Central memory CD8-positive, alpha-beta T cell (primary cell): ENCODE measurements at regions not wholly inside any gene's neighbourhood (a gene's known extent, or its start where the extent isn't known, plus 50 kb on each side); places are given as distances from the start of the nearest gene placed in this dataset.

ENCODE experiments used
- ATAC-seq: fragments of 150-1000 bp; cut with Tn5 transposase; replicated peaks from 2 replicates; pipeline ENCODE4 v1.10.0; 2022; ENCODE audit warnings: mild to moderate bottlenecking, moderate FRiP score, moderate number of reproducible peaks; ENCODE audit not compliant: poor library complexity, severe bottlenecking; ENCODE audit errors: extremely low read depth
- DNase-seq, 2 donors: peaks; one replicate each; pipeline ENCODE4 v3.0.0; 2021; ENCODE audit warnings: low spot score in 2 of 2
- H3K27ac Mint-ChIP-seq: one replicate; pipeline ENCODE4 v1.8.0; 2022; ENCODE audit warnings: low read depth, mild to moderate bottlenecking, moderate library complexity, mixed read lengths
- H3K27me3 Mint-ChIP-seq: one replicate; pipeline ENCODE4 v1.8.0; 2022; ENCODE audit warnings: mixed read lengths
- H3K36me3 Mint-ChIP-seq: one replicate; pipeline ENCODE4 v1.8.0; 2022; ENCODE audit warnings: mild to moderate bottlenecking, moderate library complexity, mixed read lengths; ENCODE audit not compliant: insufficient read depth
- H3K4me1 Mint-ChIP-seq: one replicate; pipeline ENCODE4 v1.8.0; 2022; ENCODE audit warnings: mixed read lengths
- H3K4me3 Mint-ChIP-seq: one replicate; pipeline ENCODE4 v1.8.0; 2022; ENCODE audit warnings: mild to moderate bottlenecking, moderate library complexity, mixed read lengths
- H3K9me3 Mint-ChIP-seq: one replicate; pipeline ENCODE4 v1.8.0; 2022; ENCODE audit warnings: mixed read lengths

DNA sequence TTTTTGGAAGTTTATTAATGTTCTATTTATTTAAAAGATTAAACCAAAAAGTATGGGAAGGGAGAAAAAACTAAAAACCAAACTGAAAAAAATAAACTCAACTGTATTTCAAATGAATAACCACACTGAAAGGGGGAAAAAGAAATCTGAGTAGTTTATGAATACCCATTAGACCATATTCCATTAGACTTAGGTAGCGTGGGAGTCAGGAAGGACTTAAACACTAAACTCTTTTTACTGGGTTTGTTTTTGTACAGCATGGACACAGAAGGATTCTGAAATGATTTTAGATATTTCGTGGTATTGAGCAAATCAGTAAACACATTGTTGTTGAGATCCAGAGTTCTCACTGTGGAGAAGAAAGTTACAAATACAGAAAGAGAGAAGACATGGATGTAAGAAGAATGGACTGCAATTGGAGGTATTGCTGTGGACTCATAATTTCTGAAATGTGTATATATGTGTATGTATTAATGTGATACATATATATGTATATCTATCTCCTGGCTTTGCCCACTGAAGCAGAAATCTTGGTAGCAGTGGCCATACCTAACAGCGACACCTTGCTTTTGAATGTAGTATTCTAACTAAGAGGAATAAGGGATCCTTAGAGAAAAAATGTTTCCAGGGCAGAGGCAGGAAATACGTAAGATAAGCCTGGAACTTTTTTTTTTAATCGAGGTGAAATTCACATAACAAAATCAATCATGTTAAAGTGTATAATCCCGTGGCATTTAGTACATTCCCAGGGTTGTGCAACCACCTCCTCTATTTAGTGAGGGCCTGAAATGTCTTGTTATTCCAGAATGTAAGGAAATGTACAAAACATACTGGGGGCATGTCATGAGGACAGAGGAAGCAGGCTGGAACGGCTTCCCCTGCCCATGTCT is 228.8 kb downstream of the SMARCA2 start:
- peaks cover 13% of the 10 kb centered on the region for H3K4me1 Mint-ChIP-seq
- H3K27ac Mint-ChIP-seq = no peak overlapping the region
- peaks cover 30% of the 10 kb centered on the region for H3K27me3 Mint-ChIP-seq
- no peaks in the 10 kb centered on the region for H3K36me3 Mint-ChIP-seq
- H3K9me3 Mint-ChIP-seq = peaks cover 5% of the 10 kb centered on the region
- no peak for ATAC-seq
- no peak for DNase-seq
- H3K4me3 Mint-ChIP-seq = no peak overlapping the region

DNA sequence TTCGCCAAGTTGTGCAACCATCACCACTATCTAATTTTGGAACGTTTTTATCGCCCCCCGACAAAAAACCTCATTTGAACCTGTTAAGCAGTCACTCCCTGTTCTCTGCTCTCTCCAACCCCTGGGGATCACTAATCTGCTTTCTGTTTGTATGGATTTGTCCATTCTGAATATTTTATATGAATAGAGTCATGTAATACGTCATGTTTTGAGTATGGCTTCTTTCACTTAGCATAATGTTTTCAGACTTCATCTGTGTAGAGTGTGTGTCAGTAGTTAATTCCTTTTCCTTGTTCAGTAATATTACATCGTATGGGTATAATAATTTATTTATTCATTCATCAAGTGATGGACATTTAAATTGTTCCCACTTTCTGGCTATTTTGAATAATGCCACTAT is 232.2 kb downstream of the SMARCA2 start:
- peaks cover 21% of the 10 kb centered on the region for H3K27me3 Mint-ChIP-seq
- no peaks in the 10 kb centered on the region for H3K36me3 Mint-ChIP-seq
- DNase-seq = no peak
- no peak overlapping the region for H3K27ac Mint-ChIP-seq
- no peak for ATAC-seq
- H3K9me3 Mint-ChIP-seq = peaks cover 5% of the 10 kb centered on the region
- peaks cover 7% of the 10 kb centered on the region for H3K4me1 Mint-ChIP-seq
- no peak overlapping the region for H3K4me3 Mint-ChIP-seq

DNA sequence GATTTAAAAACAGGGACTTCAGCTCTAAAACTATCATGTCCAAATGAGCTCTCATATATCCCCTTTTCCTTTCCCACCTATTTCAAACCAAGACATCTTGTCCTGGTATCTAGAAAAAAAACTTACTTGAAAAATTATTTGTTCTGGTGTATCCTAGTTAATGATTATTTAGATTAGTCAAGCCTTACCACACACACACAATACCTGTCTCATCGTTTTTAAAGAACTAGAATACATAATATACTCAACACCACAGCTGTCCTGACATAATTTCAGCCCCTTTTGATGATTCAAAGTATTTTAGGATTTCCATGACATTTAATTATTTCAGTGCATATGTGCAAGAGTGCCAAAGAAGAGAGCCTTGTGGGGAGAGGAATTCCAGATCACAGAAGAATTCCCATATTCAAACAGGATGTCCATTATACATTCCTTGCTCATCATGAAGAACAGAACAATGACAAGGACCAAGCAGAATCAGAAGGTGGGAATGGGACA is 233.7 kb downstream of the SMARCA2 start:
- H3K9me3 Mint-ChIP-seq = peaks cover 5% of the 10 kb centered on the region
- ATAC-seq (no peak), DNase-seq (no peak)
- H3K27ac Mint-ChIP-seq = no peak overlapping the region
- H3K4me1 Mint-ChIP-seq = no peaks in the 10 kb centered on the region
- H3K36me3 Mint-ChIP-seq = no peaks in the 10 kb centered on the region
- peaks cover 18% of the 10 kb centered on the region for H3K27me3 Mint-ChIP-seq
- H3K4me3 Mint-ChIP-seq = no peak overlapping the region

DNA sequence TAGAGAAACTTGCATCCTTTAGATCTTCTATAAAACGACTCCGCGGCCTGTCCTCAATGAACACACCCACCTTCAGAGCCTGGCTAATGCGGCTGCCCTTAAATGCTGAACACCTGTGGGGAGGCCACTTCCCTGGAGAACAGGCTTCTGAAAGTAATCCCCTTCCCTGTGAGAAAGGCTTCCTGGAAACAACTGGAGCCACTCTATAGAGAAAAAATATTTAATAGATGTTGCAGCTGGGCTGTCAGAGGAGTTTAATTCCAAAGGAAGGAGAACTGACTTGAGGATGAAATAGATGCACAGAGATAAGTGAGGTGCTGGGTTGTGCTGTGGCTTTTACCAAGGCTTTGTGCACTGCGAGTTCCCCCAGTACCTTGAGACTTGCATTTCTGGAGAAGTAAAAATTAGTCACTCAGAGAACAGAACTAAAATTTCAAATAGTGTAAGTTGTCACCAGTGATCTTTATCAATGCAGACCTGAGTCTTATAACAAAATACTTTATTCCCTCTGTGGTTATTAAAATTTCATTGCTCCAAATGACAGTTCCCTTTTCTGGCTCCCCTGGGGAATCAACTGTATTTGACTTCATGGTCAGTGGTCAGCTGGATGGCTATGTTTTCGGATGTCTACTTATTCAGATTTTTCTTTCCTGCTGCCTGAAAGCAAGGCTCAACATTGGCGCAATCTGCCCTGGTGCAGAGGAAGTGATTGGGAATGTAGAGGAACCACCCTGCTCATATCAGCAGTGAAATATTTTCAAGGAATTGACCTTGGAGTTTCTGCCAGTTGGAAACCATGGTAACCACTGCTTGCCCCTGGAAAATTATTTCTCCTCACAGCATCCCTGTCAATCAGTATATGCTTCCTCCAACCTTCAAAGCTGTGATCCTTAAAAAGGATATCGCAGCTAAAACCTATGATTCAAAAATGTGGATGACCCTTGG is 238.8 kb downstream of the SMARCA2 start:
- ATAC-seq (no peak), DNase-seq (no peak)
- H3K4me1 Mint-ChIP-seq = no peaks in the 10 kb centered on the region
- no peaks in the 10 kb centered on the region for H3K9me3 Mint-ChIP-seq
- H3K27ac Mint-ChIP-seq = no peak overlapping the region
- H3K36me3 Mint-ChIP-seq = no peaks in the 10 kb centered on the region
- H3K27me3 Mint-ChIP-seq = peaks cover 40% of the 10 kb centered on the region
- no peak overlapping the region for H3K4me3 Mint-ChIP-seq

DNA sequence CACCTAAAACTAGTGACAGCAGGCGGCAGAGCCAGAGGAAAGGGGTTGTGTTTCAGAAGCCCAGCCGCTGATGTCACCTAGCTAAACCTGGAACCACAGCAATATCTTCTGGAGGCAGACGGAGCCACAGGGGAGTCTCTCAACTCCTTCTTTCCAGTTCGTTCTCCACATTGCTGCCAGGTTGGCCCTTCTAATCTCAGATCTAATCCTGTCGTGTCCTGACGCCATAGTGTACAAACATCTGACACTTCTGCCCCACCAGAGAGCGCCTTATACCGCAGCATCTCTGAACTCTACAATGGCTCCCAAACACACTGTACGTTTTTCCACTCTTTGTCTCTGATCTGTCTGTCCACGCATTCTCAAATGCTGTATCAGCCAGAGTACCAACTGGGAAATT is 240.0 kb downstream of the SMARCA2 start:
- ATAC-seq = no peak
- Mint-ChIP-seq H3K4me1 (no peaks in the 10 kb centered on the region), H3K4me3 (no peak overlapping the region), H3K36me3 (no peaks in the 10 kb centered on the region), H3K27me3 (peaks cover 40% of the 10 kb centered on the region), H3K27ac (no peak overlapping the region), H3K9me3 (no peaks in the 10 kb centered on the region)
- no peak for DNase-seq

DNA sequence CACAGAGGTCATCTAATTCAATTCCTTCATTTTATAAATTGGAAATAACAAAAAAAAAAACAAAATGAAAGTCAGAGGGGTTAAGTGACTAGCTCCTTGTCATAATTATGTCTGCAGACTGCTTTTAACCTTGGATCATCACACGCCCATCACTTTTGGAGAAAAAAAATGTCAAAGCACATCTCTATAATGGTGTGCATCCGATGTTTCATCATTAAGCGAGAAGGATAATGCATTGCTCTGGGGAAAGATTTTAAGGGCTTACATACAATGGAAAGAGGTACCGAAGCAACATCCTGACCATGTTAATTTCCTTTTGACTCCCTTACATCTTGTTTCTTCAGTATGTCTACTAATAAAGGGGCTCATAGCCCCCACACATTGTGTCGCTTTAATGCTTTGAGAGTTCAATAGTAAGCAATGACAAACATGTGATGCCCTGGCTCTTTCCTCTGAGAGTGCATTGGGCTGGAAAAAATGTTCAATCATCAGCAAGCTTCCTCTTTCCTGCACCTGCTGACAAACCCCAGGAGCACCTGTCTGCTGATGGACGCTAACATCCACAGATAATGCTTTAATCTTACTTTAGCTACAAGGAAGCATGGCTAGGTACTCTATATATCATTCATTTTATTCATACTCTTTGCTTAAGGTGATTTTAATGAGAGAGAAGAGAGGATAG is 242.2 kb downstream of the SMARCA2 start:
- no peak overlapping the region for H3K27ac Mint-ChIP-seq

DNA sequence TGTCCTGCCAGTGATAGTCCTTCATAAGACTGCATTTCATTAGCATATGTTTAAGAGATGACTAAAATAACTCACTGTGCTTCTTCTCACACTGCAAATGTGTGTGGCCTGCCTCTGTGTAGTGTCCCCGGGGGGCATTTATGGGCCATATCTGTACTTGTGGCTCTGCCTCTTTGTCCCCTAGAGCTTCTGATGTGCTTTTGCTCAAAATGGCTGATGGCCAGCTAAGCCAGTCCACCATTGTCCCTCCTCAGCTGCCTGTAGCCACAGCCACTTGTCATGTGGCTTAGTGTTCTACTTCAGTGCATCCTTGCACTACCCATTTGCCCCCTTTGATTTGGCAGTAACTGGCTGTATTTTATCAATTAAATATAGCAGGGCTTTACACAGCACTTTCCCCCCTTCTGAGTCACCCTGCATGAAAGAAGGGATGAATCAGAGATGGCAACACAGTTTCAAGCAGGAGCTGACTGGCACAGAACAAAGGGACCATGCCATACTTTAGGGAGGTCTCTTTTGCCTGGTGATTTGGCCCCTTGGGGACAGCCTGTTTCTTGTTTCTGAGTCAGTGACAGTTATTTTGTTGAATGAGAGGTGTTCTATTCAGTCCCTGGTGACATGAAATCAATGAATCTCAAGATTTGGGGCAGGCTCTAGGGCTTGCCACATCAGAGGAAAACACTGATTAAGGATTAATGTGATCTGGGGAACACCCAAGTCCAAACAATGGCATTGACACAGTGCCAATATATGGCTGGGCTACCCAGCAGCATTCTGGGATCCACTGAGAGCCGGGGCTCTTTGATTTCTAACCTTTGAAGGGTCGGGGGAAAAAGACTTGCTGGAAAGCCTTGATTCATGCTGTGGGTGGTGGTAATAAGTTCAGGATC is 245.5 kb downstream of the SMARCA2 start:
- DNase-seq = no peak
- Mint-ChIP-seq H3K27me3 (peaks cover 16% of the 10 kb centered on the region), H3K4me3 (no peak overlapping the region), H3K36me3 (no peaks in the 10 kb centered on the region), H3K4me1 (peaks cover 10% of the 10 kb centered on the region), H3K9me3 (no peaks in the 10 kb centered on the region), H3K27ac (no peak overlapping the region)
- no peak for ATAC-seq

More for the DNA sequence above, 242.2 kb downstream of the SMARCA2 start:
- DNase-seq = no peak
- Mint-ChIP-seq H3K9me3 (no peaks in the 10 kb centered on the region), H3K36me3 (no peaks in the 10 kb centered on the region), H3K4me1 (no peaks in the 10 kb centered on the region), H3K4me3 (no peak overlapping the region), H3K27me3 (peaks cover 40% of the 10 kb centered on the region)
- ATAC-seq = no peak

DNA sequence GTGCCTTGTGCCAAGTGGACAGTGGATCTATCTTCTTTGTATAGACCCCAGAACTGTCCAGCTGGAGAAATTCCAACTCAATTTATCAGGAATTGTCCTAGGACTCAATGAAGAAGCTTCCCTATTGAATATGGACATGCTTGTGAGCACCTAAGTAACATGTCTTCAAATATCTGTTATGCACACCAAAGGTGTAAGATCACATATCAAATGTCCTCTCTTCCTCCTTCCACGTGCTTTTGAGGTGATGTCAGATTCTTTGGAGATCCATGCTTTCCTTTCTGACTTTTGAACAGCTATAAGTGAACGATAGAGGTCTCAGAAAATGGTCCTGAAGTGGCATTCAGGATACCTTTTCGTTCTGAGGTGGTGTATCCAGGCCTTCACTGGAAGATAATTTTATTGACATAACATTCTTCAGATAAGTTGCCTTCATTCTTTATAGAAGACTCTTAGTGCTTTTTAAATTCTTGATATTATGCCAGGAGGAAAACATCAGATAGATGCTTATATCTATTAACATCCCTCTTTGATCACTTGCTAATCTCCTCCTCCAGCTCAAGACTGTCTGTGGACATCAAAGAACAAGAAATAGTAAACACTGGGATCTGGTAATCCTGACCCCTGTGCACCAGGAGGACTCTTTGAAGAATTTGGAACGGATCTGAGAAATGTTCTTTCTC is 246.4 kb downstream of the SMARCA2 start:
- peaks cover 8% of the 10 kb centered on the region for H3K27me3 Mint-ChIP-seq
- no peaks in the 10 kb centered on the region for H3K9me3 Mint-ChIP-seq
- H3K36me3 Mint-ChIP-seq = no peaks in the 10 kb centered on the region
- peaks cover 10% of the 10 kb centered on the region for H3K4me1 Mint-ChIP-seq
- ATAC-seq (no peak), DNase-seq (no peak)
- H3K27ac Mint-ChIP-seq = no peak overlapping the region
- H3K4me3 Mint-ChIP-seq = no peak overlapping the region

DNA sequence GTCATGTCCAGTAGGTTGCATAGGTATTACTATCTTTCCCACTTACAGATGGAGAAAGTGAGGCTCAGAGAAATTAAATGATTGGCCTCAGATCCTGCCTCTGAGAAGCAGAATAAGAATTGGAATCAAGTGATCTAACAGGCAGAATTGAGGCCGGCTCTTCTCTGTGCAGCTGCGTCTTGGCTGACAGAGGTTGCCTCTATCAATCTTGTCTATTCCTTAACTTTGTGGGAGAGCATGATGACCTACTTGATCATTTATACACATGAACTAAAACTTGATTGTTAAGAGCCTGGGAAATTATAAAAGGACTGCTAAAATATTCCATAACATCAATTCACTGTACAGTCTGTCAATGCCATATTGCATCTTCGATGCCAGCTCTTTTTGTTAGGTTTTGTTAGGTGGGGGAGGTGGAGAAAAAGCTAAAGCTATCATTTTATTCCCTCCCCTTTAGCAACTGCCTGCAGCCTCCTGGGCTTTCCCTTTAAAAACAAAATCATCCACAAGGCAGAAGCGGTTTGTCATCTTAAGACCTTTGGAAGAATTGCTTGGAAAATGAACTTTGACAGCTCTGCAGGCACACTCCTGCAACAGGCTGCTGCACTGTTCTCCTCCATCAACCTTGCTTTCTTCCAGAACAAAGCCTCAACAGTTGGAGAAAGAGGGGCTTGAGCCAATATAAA is 247.4 kb downstream of the SMARCA2 start:
- H3K9me3 Mint-ChIP-seq = no peaks in the 10 kb centered on the region
- no peak overlapping the region for H3K4me3 Mint-ChIP-seq

DNA sequence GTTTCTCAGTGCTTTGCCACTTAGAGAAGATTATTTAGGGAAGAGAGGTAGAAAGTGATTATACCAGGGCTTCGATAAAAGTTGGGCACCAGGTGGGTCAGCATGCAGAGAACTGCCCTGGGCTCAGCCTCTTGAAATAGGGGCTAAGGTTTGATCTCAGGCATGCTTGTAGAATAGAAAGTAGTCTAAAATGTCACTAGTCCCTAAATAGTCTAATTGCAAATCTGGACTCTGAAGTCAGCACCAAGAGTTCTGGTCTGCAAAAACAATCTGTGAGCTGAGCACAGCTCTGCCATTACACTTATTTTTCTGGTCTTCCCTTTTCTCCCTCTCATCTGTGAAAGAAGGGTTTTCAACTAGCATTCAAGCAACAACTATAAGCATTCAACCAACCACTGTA is 248.0 kb downstream of the SMARCA2 start:
- Mint-ChIP-seq H3K4me3 (no peak overlapping the region), H3K4me1 (peaks cover 10% of the 10 kb centered on the region), H3K27ac (no peak overlapping the region), H3K36me3 (no peaks in the 10 kb centered on the region), H3K9me3 (no peaks in the 10 kb centered on the region), H3K27me3 (peaks cover 3% of the 10 kb centered on the region)
- ATAC-seq (no peak), DNase-seq (no peak)

More for the DNA sequence above, 247.4 kb downstream of the SMARCA2 start:
- Mint-ChIP-seq H3K27me3 (peaks cover 5% of the 10 kb centered on the region), H3K27ac (no peak overlapping the region), H3K36me3 (no peaks in the 10 kb centered on the region), H3K4me1 (peaks cover 10% of the 10 kb centered on the region)
- DNase-seq (no peak), ATAC-seq (no peak)

DNA sequence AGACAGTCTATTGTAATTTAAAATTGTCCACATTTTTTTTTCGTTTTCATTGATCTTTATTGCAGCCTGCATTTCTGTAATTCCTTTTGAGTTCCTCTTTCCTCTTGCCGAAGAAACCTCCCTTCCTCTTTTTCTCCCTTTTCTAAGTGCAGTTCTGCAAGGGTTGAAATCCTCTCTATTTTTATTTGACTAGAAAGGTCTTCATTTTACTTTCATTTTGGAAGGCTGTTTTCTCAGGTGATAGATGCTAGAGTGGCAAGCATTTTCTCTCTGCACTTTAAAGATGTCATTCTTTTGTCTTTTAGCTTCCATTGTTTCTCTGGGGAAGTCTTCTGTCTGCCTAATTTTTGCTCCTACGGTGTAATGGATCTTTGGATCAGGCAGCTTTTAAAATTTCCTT is 248.5 kb downstream of the SMARCA2 start:
- no peaks in the 10 kb centered on the region for H3K9me3 Mint-ChIP-seq
- peaks cover 8% of the 10 kb centered on the region for H3K27me3 Mint-ChIP-seq
- no peak overlapping the region for H3K27ac Mint-ChIP-seq
- H3K36me3 Mint-ChIP-seq = no peaks in the 10 kb centered on the region
- ATAC-seq (no peak), DNase-seq (no peak)
- peaks cover 10% of the 10 kb centered on the region for H3K4me1 Mint-ChIP-seq
- no peak overlapping the region for H3K4me3 Mint-ChIP-seq
